Tibial artery (tissue), 4 donors: ENCODE measurements at regions not wholly inside any gene's neighbourhood (a gene's known extent, or its start where the extent isn't known, plus 50 kb on each side); places are given as distances from the start of the nearest gene placed in this dataset.

Experiments
- DNase-seq, 2 donors: peaks; one replicate each; pipeline ENCODE4 v3.0.0-alpha.2; 2019
- H3K27ac ChIP-seq, 2 donors: fragments of 200-600 bp; sonication (generic) in 1 of 2; 1 replicate in 1 of 2; 2 replicates in 1 of 2; pipeline ENCODE4 v1.5.1; 2018 to 2019; ENCODE audit warnings: mild to moderate bottlenecking in 1 of 2
- H3K27me3 ChIP-seq, 2 donors: fragments of 200-600 bp; sonication (generic) in 1 of 2; one replicate each; pipeline versions ENCODE4 v1.5.1 to v1.6.0; 2016 to 2019
- H3K36me3 ChIP-seq, 3 donors: fragments of 200-600 bp; sonication (generic) in 2 of 3; one replicate each; pipeline ENCODE4 v1.5.1; 2016 to 2019; ENCODE audit warnings: mild to moderate bottlenecking in 2 of 3
- H3K4me1 ChIP-seq, 4 donors: fragments of 200-600 bp; sonication (generic) in 2 of 4; 1 replicate in 3 of 4; 2 replicates in 1 of 4; pipeline ENCODE4 v1.5.1; 2016 to 2019
- H3K4me3 ChIP-seq, 2 donors: fragments of 200-600 bp; sonication (generic) in 1 of 2; 1 replicate in 1 of 2; 2 replicates in 1 of 2; pipeline ENCODE4 v1.5.1; 2018 to 2019; ENCODE audit warnings: mild to moderate bottlenecking in 2 of 2
- H3K9me3 ChIP-seq, 3 donors: fragments of 200-600 bp; sonication (generic) in 1 of 3; one replicate each; pipeline ENCODE4 v1.5.1; 2016 to 2019
- CTCF ChIP-seq, 2 experiments: fragments of 200-600 bp in 1 of 2; fragments of 450-650 bp in 1 of 2; IDR thresholded peaks; one replicate each; pipeline ENCODE4 v1.5.1; 2017 to 2019; ENCODE audit warnings: antibody characterized with exemption in 2 of 2, mild to moderate bottlenecking in 1 of 2, moderate library complexity in 1 of 2
- intact Hi-C: fragments of 100-400 bp; cut with DNase I; formaldehyde crosslinking; loops from one replicate; pipeline ENCODE4 v1.15.0; 2023; ENCODE audit warnings: low total_unique reads

GRCh38 chr5:18023275-18023674, 389.0 kb downstream of the TAF11L14 start:
- no peaks in the 10 kb centered on the region for H3K9me3 ChIP-seq
- intact Hi-C loops, result no loop called here
- H3K4me3 ChIP-seq, result no peak overlapping the region
- no peaks in the 10 kb centered on the region for H3K27me3 ChIP-seq
- no peaks in the 10 kb centered on the region for H3K4me1 ChIP-seq
- no peak for TF ChIP-seq CTCF (IDR thresholded peaks at IDR 0.05)
- no peaks in the 10 kb centered on the region for H3K36me3 ChIP-seq
- no peak for DNase-seq
- no peak overlapping the region for H3K27ac ChIP-seq

- no peak for TF ChIP-seq CTCF (IDR thresholded peaks at IDR 0.05)
- H3K9me3 ChIP-seq, result no peaks in the 10 kb centered on the region
- H3K27ac ChIP-seq, result no peak overlapping the region
- no peaks in the 10 kb centered on the region for H3K36me3 ChIP-seq
- no peak overlapping the region for H3K4me3 ChIP-seq
- DNase-seq, result no peak
- no peaks in the 10 kb centered on the region for H3K27me3 ChIP-seq
- no peaks in the 10 kb centered on the region for H3K4me1 ChIP-seq
- intact Hi-C loops, result no loop called here
Measured at GRCh38 chr5:18023986-18024385, 389.7 kb downstream of the TAF11L14 start.

GRCh38 chr5:18024542-18024941, 390.3 kb downstream of the TAF11L14 start:
- Histone ChIP-seq H3K36me3 (no peaks in the 10 kb centered on the region), H3K27me3 (no peaks in the 10 kb centered on the region), H3K27ac (no peak overlapping the region), H3K4me1 (no peaks in the 10 kb centered on the region), H3K4me3 (no peak overlapping the region), H3K9me3 (no peaks in the 10 kb centered on the region)
- TF ChIP-seq CTCF (IDR thresholded peaks at IDR 0.05), result no peak
- intact Hi-C loops, result no loop called here
- DNase-seq, result no peak

- H3K9me3 ChIP-seq, result no peaks in the 10 kb centered on the region
- intact Hi-C loops, result no loop called here
- H3K4me3 ChIP-seq, result no peak overlapping the region
- DNase-seq, result no peak
- no peaks in the 10 kb centered on the region for H3K36me3 ChIP-seq
- no peak for TF ChIP-seq CTCF (IDR thresholded peaks at IDR 0.05)
- H3K27ac ChIP-seq, result no peak overlapping the region
- no peaks in the 10 kb centered on the region for H3K27me3 ChIP-seq
- no peaks in the 10 kb centered on the region for H3K4me1 ChIP-seq
Measured at GRCh38 chr5:18027241-18027867, 393.1 kb downstream of the TAF11L14 start.

- Histone ChIP-seq H3K36me3 (no peaks in the 10 kb centered on the region), H3K27me3 (no peaks in the 10 kb centered on the region), H3K27ac (no peak overlapping the region), H3K9me3 (no peaks in the 10 kb centered on the region), H3K4me3 (no peak overlapping the region), H3K4me1 (no peaks in the 10 kb centered on the region)
- no peak for DNase-seq
- no peak for TF ChIP-seq CTCF (IDR thresholded peaks at IDR 0.05)
- intact Hi-C loops, result no loop called here
Measured at GRCh38 chr5:18028036-18028435, 393.8 kb downstream of the TAF11L14 start.

- Histone ChIP-seq H3K27ac (no peak overlapping the region), H3K4me1 (no peaks in the 10 kb centered on the region), H3K36me3 (no peaks in the 10 kb centered on the region), H3K27me3 (no peaks in the 10 kb centered on the region), H3K4me3 (no peak overlapping the region), H3K9me3 (no peaks in the 10 kb centered on the region)
- intact Hi-C loops, result no loop called here
- no peak for DNase-seq
- no peak for TF ChIP-seq CTCF (IDR thresholded peaks at IDR 0.05)
Measured at GRCh38 chr5:18032744-18033143, 398.5 kb downstream of the TAF11L14 start.
